GM12878 (cell line): ENCODE measurements at regions not wholly inside any gene's neighbourhood (a gene's known extent, or its start where the extent isn't known, plus 50 kb on each side); places are given as distances from the start of the nearest gene placed in this dataset.

Source experiments
- CBFB ChIP-seq: IDR thresholded peaks from 2 replicates; pipeline ENCODE4 v1.6.1; 2016; ENCODE audit warnings: antibody characterized with exemption, low read depth
- CTCF ChIP-seq, 3 experiments: IDR thresholded peaks in 2 of 3; conservative IDR thresholded peaks in 1 of 3; 2 replicates each; pipeline ENCODE4 v1.5.1; 2011; ENCODE audit warnings: low read depth in 3 of 3, low read length in 3 of 3, mild to moderate bottlenecking in 3 of 3, control low read depth in 2 of 3, moderate library complexity in 2 of 3, inconsistent platforms in 1 of 3, mixed read lengths in 1 of 3; ENCODE audit not compliant: control insufficient read depth in 2 of 3, insufficient read depth in 1 of 3; ENCODE audit errors: extremely low read depth in 1 of 3
- POLR2A ChIP-seq: IDR thresholded peaks from 2 replicates; pipeline ENCODE4 v1.6.1; 2011; ENCODE audit warnings: low read depth, mild to moderate bottlenecking, low read length
- TF ChIP-seq, protein P1 (sequence below): fragments of 450-650 bp; IDR thresholded peaks from 2 replicates; pipeline ENCODE4 v1.6.1; 2017; ENCODE audit warnings: mild to moderate bottlenecking

DNA sequence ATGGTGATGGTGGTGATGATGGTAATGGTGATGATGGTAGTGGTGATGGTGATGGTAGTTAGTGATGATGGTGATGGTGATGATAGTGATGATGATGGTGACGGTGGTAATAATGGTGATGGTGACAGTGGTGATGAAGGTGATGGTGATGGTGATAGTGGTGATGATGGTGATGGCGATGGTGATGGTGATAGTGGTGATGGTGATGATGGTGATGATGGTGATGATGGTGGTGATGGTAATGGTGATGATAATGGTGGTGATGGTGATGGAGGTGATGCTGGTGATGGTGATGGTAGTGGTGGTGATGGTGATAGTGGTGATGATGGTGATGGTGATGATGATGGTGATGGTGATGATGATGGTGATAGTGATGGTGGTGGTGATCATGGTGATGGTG lies 148.7 kb upstream of the TNRC6C start:
- TF ChIP-seq POLR2A: no peak
- TF ChIP-seq, protein P1, sequence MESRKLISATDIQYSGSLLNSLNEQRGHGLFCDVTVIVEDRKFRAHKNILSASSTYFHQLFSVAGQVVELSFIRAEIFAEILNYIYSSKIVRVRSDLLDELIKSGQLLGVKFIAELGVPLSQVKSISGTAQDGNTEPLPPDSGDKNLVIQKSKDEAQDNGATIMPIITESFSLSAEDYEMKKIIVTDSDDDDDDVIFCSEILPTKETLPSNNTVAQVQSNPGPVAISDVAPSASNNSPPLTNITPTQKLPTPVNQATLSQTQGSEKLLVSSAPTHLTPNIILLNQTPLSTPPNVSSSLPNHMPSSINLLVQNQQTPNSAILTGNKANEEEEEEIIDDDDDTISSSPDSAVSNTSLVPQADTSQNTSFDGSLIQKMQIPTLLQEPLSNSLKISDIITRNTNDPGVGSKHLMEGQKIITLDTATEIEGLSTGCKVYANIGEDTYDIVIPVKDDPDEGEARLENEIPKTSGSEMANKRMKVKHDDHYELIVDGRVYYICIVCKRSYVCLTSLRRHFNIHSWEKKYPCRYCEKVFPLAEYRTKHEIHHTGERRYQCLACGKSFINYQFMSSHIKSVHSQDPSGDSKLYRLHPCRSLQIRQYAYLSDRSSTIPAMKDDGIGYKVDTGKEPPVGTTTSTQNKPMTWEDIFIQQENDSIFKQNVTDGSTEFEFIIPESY: no peak
- TF ChIP-seq CTCF (IDR thresholded peaks at IDR 0.05 in 2 of 3, conservative IDR thresholded peaks at IDR 0.05 in 1 of 3; ENCODE audit: control insufficient read depth in 2 of 3, extremely low read depth in 1 of 3, insufficient read depth in 1 of 3, low read depth in 3 of 3, low read length in 3 of 3): no peak
- no peak for TF ChIP-seq CBFB
